HepG2 (cell line): ENCODE measurements at regions not wholly inside any gene's neighbourhood (a gene's known extent, or its start where the extent isn't known, plus 50 kb on each side); places are given as distances from the start of the nearest gene placed in this dataset.

Source experiments
- ATAC-seq: fragments of 200-7000 bp; cut with Tn5 transposase; 3 replicates; pipeline ENCODE4 v1.9.1; 2020; ENCODE audit warnings: mild to moderate bottlenecking, moderate library complexity
- BruUV-seq: library from RNA; stranded (reverse); fragments of 400-500 nt; replicated peaks from 2 replicates; lab custom pipeline; 2021; lab: Mats Ljungman, UMichigan
- CTCF ChIA-PET: fragments of 300-600 bp; formaldehyde crosslinking; extraction: SDS; loops from one replicate; lab custom pipeline; 2021; ENCODE audit warnings: low total read pairs, inconsistent platforms, low intra/inter-chr PET ratio; lab: Yijun Ruan, JAX
- POLR2A ChIA-PET: fragments of 350-600 bp; sonication (Branson Sonifier 250); formaldehyde crosslinking; loops from one replicate; lab custom pipeline; 2020; ENCODE audit warnings: antibody characterized with exemption, inconsistent platforms; lab: Yijun Ruan, JAX
- DNase-seq: peaks from one replicate; pipeline ENCODE4 v3.0.0-alpha.2; 2015; ENCODE audit warnings: low spot score
- FAIRE-seq: peaks from 3 replicates; lab custom pipeline; 2011; peaks lifted over from hg19 to GRCh38; lab: Jason Lieb, UNC
- H2AFZ ChIP-seq: one replicate; pipeline ENCODE4 v1.6.1; 2011; ENCODE audit warnings: low read length, inconsistent platforms
- H3K27ac ChIP-seq: fragments of 300-600 bp; 3 replicates; pipeline ENCODE4 v1.8.0; 2011; ENCODE audit warnings: mixed run types, mild to moderate bottlenecking, mixed read lengths, low read length, inconsistent platforms; ENCODE audit not compliant: insufficient read depth; ENCODE audit errors: extremely low read length
- H3K27me3 ChIP-seq, 2 experiments: fragments of 200-600 bp in 1 of 2; 2 replicates in 1 of 2; 3 replicates in 1 of 2; pipeline versions ENCODE4 v1.6.0 to v1.8.0; 2011; ENCODE audit warnings: low read length in 2 of 2, mild to moderate bottlenecking in 2 of 2, moderate library complexity in 2 of 2, inconsistent platforms in 1 of 2; ENCODE audit not compliant: insufficient read depth in 2 of 2, control insufficient read depth in 1 of 2
- H3K36me3 ChIP-seq, 2 experiments: fragments of 200-600 bp in 1 of 2; replicated peaks in 1 of 2; 2 replicates in 1 of 2; 3 replicates in 1 of 2; pipeline versions ENCODE4 v1.5.1 to v1.8.0; 2011; ENCODE audit warnings: low read length in 2 of 2, inconsistent platforms in 1 of 2; ENCODE audit not compliant: insufficient read depth in 2 of 2, control insufficient read depth in 1 of 2
- H3K4me1 ChIP-seq: 2 replicates; pipeline ENCODE4 v1.5.1; 2012; ENCODE audit warnings: low read length, inconsistent platforms; ENCODE audit not compliant: insufficient read depth
- H3K4me2 ChIP-seq: 2 replicates; pipeline ENCODE4 v1.6.0; 2011; ENCODE audit warnings: low read depth, low read length, inconsistent platforms
- H3K4me3 ChIP-seq, 3 experiments: fragments of 200-600 bp in 1 of 3; sonication (generic), shearing (Covaris generic) in 1 of 3; replicated peaks in 1 of 3; 2 replicates each; pipeline ENCODE4 v1.5.1; 2011 to 2016; ENCODE audit warnings: low read length in 3 of 3, inconsistent platforms in 2 of 3, low read depth in 2 of 3, mild to moderate bottlenecking in 2 of 3, control low read depth in 1 of 3, mixed read lengths in 1 of 3; ENCODE audit not compliant: insufficient read depth in 1 of 3
- H3K79me2 ChIP-seq: one replicate; pipeline ENCODE4 v1.6.1; 2011; ENCODE audit warnings: low read length, inconsistent platforms; ENCODE audit not compliant: insufficient read depth
- H3K9ac ChIP-seq: 2 replicates; pipeline ENCODE4 v1.6.0; 2011; ENCODE audit warnings: mild to moderate bottlenecking, low read depth, low read length, inconsistent platforms; ENCODE audit not compliant: insufficient read depth
- H3K9me3 ChIP-seq: 2 replicates; pipeline ENCODE4 v1.5.1; 2012; ENCODE audit warnings: mild to moderate bottlenecking, low read length
- H4K20me1 ChIP-seq: 2 replicates; pipeline ENCODE4 v1.6.0; 2011; ENCODE audit warnings: inconsistent platforms, mild to moderate bottlenecking, low read length, moderate library complexity; ENCODE audit not compliant: insufficient read depth
- ELF1 ChIP-seq: sonication (generic); formaldehyde crosslinking; IDR thresholded peaks from 2 replicates; pipeline ENCODE4 v1.4.0; 2020; ENCODE audit warnings: missing genetic modification reagents
- PCBP2 ChIP-seq: fragments of 200-400 bp; formaldehyde crosslinking; optimal IDR thresholded peaks from 2 replicates; pipeline ENCODE3; 2018; ENCODE audit warnings: low read length, low read depth; ENCODE audit not compliant: poor library complexity, severe bottlenecking
- PHF20 ChIP-seq: sonication (generic); formaldehyde crosslinking; IDR thresholded peaks from 2 replicates; pipeline ENCODE4 v1.5.0; 2020; ENCODE audit warnings: mild to moderate bottlenecking, missing genetic modification reagents
- RAD51 ChIP-seq: fragments of 450-650 bp; IDR thresholded peaks from 2 replicates; pipeline ENCODE4 v1.6.1; 2016; ENCODE audit warnings: borderline replicate concordance
- RXRB ChIP-seq: IDR thresholded peaks from 2 replicates; pipeline ENCODE4 v1.6.1; 2016; ENCODE audit warnings: borderline replicate concordance, missing genetic modification reagents, missing compliant biosample characterization
- SRY ChIP-seq: sonication (generic); formaldehyde crosslinking; IDR thresholded peaks from 2 replicates; pipeline ENCODE4 v1.8.0; 2022; ENCODE audit warnings: mild to moderate bottlenecking, missing genetic modification reagents
- TCF7L2 ChIP-seq: IDR thresholded peaks from 2 replicates; pipeline ENCODE4 v1.6.1; 2011; ENCODE audit warnings: mild to moderate bottlenecking, low read depth, low read length, moderate library complexity
- ZNF44 ChIP-seq: sonication (generic); formaldehyde crosslinking; IDR thresholded peaks from 2 replicates; pipeline ENCODE4 v1.5.1; 2020; ENCODE audit warnings: mild to moderate bottlenecking, missing genetic modification reagents
- ZNF558 ChIP-seq: sonication (generic); formaldehyde crosslinking; IDR thresholded peaks from 2 replicates; pipeline ENCODE4 v1.9.0; 2022; ENCODE audit warnings: mild to moderate bottlenecking, missing genetic modification reagents, borderline replicate concordance
- ZNF879 ChIP-seq: sonication (generic); formaldehyde crosslinking; IDR thresholded peaks from 2 replicates; pipeline ENCODE4 v1.8.1; 2023; ENCODE audit warnings: missing genetic modification reagents
- WGBS: methylation state at CpG from one replicate; pipeline ENCODE4 v1.1.6; 2017; ENCODE audit warnings: low lambda C conversion rate; 5-methylcytosine and 5-hydroxymethylcytosine counted together
- in situ Hi-C: cut with HindIII; loops from 2 replicates; pipeline ENCODE4 v1.10.0; 2017; ENCODE audit warnings: low pct_unique_long_range_greater_than_20kb; ENCODE audit not compliant: extremely low pct_ligation_motif_present
- intact Hi-C: fragments of 100-400 bp; cut with micrococcal nuclease; formaldehyde crosslinking; loops from one replicate; pipeline ENCODE4 v1.10.0; 2022; ENCODE audit not compliant: unreplicated experiment
- TF ChIP-seq, protein P1 (sequence below): sonication (generic); formaldehyde crosslinking; IDR thresholded peaks from 2 replicates; pipeline ENCODE4 v1.4.0; 2020; ENCODE audit warnings: missing genetic modification reagents
- TF ChIP-seq, protein P2 (sequence below): sonication (generic); formaldehyde crosslinking; IDR thresholded peaks from 2 replicates; pipeline ENCODE4 v1.5.1; 2020; ENCODE audit warnings: mild to moderate bottlenecking, missing genetic modification reagents, borderline replicate concordance
- TF ChIP-seq, protein P3 (sequence below): sonication (generic); formaldehyde crosslinking; IDR thresholded peaks from 2 replicates; pipeline ENCODE4 v1.4.0; 2020; ENCODE audit warnings: missing genetic modification reagents

- intact Hi-C loops: no loop called here
- CTCF ChIA-PET: no interaction called here
- H3K4me1 ChIP-seq: no peaks in the 10 kb centered on the region
- TF ChIP-seq TCF7L2 (no peak), PHF20 (CRISPR knock-in tag) (no peak), ZNF44 (CRISPR knock-in tag) (no peak), PCBP2 (no peak), ZNF558 (CRISPR knock-in tag) (no peak), ELF1 (CRISPR knock-in tag) (no peak), RXRB (CRISPR knock-in tag) (no peak), SRY (CRISPR knock-in tag) (no peak), RAD51 (no peak), ZNF879 (CRISPR knock-in tag) (no peak)
- TF ChIP-seq, protein P1, sequence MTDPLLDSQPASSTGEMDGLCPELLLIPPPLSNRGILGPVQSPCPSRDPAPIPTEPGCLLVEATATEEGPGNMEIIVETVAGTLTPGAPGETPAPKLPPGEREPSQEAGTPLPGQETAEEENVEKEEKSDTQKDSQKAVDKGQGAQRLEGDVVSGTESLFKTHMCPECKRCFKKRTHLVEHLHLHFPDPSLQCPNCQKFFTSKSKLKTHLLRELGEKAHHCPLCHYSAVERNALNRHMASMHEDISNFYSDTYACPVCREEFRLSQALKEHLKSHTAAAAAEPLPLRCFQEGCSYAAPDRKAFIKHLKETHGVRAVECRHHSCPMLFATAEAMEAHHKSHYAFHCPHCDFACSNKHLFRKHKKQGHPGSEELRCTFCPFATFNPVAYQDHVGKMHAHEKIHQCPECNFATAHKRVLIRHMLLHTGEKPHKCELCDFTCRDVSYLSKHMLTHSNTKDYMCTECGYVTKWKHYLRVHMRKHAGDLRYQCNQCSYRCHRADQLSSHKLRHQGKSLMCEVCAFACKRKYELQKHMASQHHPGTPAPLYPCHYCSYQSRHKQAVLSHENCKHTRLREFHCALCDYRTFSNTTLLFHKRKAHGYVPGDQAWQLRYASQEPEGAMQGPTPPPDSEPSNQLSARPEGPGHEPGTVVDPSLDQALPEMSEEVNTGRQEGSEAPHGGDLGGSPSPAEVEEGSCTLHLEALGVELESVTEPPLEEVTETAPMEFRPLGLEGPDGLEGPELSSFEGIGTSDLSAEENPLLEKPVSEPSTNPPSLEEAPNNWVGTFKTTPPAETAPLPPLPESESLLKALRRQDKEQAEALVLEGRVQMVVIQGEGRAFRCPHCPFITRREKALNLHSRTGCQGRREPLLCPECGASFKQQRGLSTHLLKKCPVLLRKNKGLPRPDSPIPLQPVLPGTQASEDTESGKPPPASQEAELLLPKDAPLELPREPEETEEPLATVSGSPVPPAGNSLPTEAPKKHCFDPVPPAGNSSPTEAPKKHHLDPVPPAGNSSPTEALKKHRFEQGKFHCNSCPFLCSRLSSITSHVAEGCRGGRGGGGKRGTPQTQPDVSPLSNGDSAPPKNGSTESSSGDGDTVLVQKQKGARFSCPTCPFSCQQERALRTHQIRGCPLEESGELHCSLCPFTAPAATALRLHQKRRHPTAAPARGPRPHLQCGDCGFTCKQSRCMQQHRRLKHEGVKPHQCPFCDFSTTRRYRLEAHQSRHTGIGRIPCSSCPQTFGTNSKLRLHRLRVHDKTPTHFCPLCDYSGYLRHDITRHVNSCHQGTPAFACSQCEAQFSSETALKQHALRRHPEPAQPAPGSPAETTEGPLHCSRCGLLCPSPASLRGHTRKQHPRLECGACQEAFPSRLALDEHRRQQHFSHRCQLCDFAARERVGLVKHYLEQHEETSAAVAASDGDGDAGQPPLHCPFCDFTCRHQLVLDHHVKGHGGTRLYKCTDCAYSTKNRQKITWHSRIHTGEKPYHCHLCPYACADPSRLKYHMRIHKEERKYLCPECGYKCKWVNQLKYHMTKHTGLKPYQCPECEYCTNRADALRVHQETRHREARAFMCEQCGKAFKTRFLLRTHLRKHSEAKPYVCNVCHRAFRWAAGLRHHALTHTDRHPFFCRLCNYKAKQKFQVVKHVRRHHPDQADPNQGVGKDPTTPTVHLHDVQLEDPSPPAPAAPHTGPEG: no peak
- TF ChIP-seq, protein P2, sequence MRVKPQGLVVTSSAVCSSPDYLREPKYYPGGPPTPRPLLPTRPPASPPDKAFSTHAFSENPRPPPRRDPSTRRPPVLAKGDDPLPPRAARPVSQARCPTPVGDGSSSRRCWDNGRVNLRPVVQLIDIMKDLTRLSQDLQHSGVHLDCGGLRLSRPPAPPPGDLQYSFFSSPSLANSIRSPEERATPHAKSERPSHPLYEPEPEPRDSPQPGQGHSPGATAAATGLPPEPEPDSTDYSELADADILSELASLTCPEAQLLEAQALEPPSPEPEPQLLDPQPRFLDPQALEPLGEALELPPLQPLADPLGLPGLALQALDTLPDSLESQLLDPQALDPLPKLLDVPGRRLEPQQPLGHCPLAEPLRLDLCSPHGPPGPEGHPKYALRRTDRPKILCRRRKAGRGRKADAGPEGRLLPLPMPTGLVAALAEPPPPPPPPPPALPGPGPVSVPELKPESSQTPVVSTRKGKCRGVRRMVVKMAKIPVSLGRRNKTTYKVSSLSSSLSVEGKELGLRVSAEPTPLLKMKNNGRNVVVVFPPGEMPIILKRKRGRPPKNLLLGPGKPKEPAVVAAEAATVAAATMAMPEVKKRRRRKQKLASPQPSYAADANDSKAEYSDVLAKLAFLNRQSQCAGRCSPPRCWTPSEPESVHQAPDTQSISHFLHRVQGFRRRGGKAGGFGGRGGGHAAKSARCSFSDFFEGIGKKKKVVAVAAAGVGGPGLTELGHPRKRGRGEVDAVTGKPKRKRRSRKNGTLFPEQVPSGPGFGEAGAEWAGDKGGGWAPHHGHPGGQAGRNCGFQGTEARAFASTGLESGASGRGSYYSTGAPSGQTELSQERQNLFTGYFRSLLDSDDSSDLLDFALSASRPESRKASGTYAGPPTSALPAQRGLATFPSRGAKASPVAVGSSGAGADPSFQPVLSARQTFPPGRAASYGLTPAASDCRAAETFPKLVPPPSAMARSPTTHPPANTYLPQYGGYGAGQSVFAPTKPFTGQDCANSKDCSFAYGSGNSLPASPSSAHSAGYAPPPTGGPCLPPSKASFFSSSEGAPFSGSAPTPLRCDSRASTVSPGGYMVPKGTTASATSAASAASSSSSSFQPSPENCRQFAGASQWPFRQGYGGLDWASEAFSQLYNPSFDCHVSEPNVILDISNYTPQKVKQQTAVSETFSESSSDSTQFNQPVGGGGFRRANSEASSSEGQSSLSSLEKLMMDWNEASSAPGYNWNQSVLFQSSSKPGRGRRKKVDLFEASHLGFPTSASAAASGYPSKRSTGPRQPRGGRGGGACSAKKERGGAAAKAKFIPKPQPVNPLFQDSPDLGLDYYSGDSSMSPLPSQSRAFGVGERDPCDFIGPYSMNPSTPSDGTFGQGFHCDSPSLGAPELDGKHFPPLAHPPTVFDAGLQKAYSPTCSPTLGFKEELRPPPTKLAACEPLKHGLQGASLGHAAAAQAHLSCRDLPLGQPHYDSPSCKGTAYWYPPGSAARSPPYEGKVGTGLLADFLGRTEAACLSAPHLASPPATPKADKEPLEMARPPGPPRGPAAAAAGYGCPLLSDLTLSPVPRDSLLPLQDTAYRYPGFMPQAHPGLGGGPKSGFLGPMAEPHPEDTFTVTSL (CRISPR knock-in tag): no peak
- TF ChIP-seq, protein P3, sequence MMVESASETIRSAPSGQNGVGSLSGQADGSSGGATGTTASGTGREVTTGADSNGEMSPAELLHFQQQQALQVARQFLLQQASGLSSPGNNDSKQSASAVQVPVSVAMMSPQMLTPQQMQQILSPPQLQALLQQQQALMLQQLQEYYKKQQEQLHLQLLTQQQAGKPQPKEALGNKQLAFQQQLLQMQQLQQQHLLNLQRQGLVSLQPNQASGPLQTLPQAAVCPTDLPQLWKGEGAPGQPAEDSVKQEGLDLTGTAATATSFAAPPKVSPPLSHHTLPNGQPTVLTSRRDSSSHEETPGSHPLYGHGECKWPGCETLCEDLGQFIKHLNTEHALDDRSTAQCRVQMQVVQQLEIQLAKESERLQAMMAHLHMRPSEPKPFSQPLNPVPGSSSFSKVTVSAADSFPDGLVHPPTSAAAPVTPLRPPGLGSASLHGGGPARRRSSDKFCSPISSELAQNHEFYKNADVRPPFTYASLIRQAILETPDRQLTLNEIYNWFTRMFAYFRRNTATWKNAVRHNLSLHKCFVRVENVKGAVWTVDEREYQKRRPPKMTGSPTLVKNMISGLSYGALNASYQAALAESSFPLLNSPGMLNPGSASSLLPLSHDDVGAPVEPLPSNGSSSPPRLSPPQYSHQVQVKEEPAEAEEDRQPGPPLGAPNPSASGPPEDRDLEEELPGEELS (CRISPR knock-in tag): no peak
Observed at GRCh38 chr15:29557171-29557570, 265.1 kb downstream of the TJP1 start.

More at GRCh38 chr15:29557171-29557570, 265.1 kb downstream of the TJP1 start:
- no peak overlapping the region for H3K4me2 ChIP-seq
- no peaks in the 10 kb centered on the region for H4K20me1 ChIP-seq
- ATAC-seq (no peak), DNase-seq (no peak), FAIRE-seq (no peak)
- H2AFZ ChIP-seq: no peak overlapping the region
- WGBS: 0% methylated on average over 1 of the region's 6 CpGs
- H3K4me3 ChIP-seq: no peak overlapping the region
- peaks cover 0 to 3% of the 10 kb centered on the region in 2 experiments; a peak in 3 of 5 replicates for H3K27me3 ChIP-seq
- in situ Hi-C loops: no loop called here
- H3K27ac ChIP-seq: no peak overlapping the region
- no peaks in the 10 kb centered on the region for H3K36me3 ChIP-seq
- BruUV-seq: no TSS peak
- POLR2A ChIA-PET: no interaction called here
- H3K9me3 ChIP-seq: no peaks in the 10 kb centered on the region
- H3K79me2 ChIP-seq: no peaks in the 10 kb centered on the region
- H3K9ac ChIP-seq: no peak overlapping the region
